ENCODE measurements at regions not wholly inside any gene's neighbourhood (a gene's known extent, or its start where the extent isn't known, plus 50 kb on each side); places are given as distances from the start of the nearest gene placed in this dataset.

DNA sequence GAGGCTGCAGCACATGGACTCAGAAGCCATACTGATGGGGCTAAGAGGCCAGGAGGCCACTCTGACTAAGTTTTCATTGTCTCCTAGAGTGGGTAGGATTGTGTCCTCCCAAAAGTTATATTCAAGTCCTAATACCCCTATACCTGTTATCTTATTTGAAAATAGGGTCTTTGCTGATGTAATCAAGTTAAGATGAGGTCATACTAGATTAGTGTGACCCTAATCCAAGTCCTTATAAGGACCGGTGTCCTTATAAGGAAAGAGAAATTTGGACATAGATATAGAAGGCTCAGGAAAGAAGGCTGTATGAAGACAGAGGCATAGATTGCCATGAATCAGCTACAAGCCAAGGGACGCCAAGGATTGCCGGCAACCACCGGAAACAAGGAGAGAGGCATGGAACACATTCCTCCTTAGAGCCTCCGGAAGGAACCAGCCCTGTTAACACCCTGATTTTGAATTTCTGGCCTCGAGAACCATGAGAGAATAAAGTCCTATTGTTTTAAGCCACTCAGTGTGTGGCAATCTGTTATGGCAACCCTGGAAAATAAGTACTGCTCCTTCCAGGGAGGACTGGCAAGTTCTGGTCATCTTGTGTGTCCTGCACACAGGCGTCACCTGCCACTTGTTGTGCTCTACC, 157.0 kb downstream of the EMX2 start:
- no peak overlapping the region for H3K9ac ChIP-seq (ENCODE audit: low read depth in 1 of 2, low read length in 2 of 2)
- no peak overlapping the region for H3K27ac ChIP-seq (ENCODE audit: low read depth, low read length)
- H3K4me1 ChIP-seq (ENCODE audit: control insufficient read depth in 1 of 2, insufficient read depth in 2 of 2, low read length in 2 of 2): no peaks in the 10 kb centered on the region
- H3K4me3 ChIP-seq (ENCODE audit: low read depth in 1 of 2, low read length in 2 of 2): no peak overlapping the region
- H3K36me3 ChIP-seq (ENCODE audit: control insufficient read depth in 1 of 2, insufficient read depth in 2 of 2, low read length in 2 of 2): no peaks in the 10 kb centered on the region
- no peaks in the 10 kb centered on the region for H3K27me3 ChIP-seq (ENCODE audit: control insufficient read depth in 1 of 2, insufficient read depth in 2 of 2, low read length in 2 of 2)
- H3K9me3 ChIP-seq (ENCODE audit: control insufficient read depth in 1 of 2, low read length in 2 of 2): no peaks in the 10 kb centered on the region

DNA sequence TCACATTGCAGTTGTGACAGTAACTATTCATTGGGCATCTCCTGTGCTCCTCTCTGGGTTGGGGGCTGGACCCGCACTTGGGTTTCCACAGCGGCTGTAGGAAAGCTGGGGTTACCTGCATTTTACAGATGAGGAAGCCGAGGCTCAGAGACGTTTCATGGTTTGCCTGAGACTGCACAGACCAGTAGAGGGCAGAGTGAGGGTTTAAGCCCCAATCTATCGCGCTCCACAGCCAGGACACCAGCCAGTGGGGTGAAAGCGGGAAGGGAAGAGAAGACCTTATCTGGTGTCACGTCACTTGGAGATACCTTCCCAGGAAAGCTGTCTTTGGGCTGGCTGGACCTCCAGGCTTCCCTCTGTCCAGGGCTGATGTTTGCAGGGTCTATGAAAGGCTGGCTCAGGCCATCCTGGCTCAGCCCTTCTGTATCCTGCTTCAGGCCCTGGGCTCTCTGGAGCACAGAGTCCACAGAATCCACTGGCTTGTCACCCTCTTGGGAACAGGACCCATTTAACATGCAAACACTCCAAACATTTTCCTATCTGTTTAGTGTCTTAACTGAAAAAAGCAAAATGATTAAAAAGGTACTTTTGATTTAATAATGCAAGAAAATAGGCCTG, 167.7 kb downstream of the EMX2 start:
- no peak overlapping the region for H3K9ac ChIP-seq (ENCODE audit: low read depth in 1 of 2, low read length in 2 of 2)
- no peak overlapping the region for H3K4me3 ChIP-seq (ENCODE audit: low read depth in 1 of 2, low read length in 2 of 2)
- H3K9me3 ChIP-seq (ENCODE audit: control insufficient read depth in 1 of 2, low read length in 2 of 2): no peaks in the 10 kb centered on the region
- H3K27me3 ChIP-seq (ENCODE audit: control insufficient read depth in 1 of 2, insufficient read depth in 2 of 2, low read length in 2 of 2): no peaks in the 10 kb centered on the region
- H3K27ac ChIP-seq (ENCODE audit: low read depth, low read length): no peak overlapping the region
- H3K4me1 ChIP-seq (ENCODE audit: control insufficient read depth in 1 of 2, insufficient read depth in 2 of 2, low read length in 2 of 2): no peaks in the 10 kb centered on the region
- H3K36me3 ChIP-seq (ENCODE audit: control insufficient read depth in 1 of 2, insufficient read depth in 2 of 2, low read length in 2 of 2): no peaks in the 10 kb centered on the region

DNA sequence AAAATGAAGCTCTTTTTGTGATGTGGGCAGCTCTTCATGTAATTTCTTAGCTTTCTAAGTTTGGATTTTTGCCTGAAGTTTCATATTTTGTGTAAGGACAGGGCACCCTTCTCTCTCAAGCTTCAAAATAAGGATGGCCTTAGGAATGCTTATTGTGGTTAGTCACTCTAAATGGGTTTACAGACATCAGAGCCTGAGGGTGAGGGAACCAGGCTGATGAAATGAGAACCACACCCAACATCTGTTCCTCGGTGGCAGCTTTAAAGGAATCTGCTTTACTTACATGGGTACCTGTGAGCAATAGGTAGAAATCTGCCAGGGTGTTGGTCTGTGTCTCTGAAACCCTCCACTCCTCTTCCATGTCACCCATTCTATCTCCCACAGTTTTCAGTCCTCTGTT, 174.3 kb downstream of the EMX2 start:
- Histone ChIP-seq H3K9ac (ENCODE audit: low read depth in 1 of 2, low read length in 2 of 2) (no peak overlapping the region), H3K27me3 (ENCODE audit: control insufficient read depth in 1 of 2, insufficient read depth in 2 of 2, low read length in 2 of 2) (peaks cover 0 to 5% of the 10 kb centered on the region in 2 donors), H3K36me3 (ENCODE audit: control insufficient read depth in 1 of 2, insufficient read depth in 2 of 2, low read length in 2 of 2) (no peaks in the 10 kb centered on the region), H3K27ac (ENCODE audit: low read depth, low read length) (no peak overlapping the region), H3K9me3 (ENCODE audit: control insufficient read depth in 1 of 2, low read length in 2 of 2) (peaks cover 0 to 2% of the 10 kb centered on the region in 2 donors), H3K4me3 (ENCODE audit: low read depth in 1 of 2, low read length in 2 of 2) (no peak overlapping the region), H3K4me1 (ENCODE audit: control insufficient read depth in 1 of 2, insufficient read depth in 2 of 2, low read length in 2 of 2) (no peaks in the 10 kb centered on the region)

DNA sequence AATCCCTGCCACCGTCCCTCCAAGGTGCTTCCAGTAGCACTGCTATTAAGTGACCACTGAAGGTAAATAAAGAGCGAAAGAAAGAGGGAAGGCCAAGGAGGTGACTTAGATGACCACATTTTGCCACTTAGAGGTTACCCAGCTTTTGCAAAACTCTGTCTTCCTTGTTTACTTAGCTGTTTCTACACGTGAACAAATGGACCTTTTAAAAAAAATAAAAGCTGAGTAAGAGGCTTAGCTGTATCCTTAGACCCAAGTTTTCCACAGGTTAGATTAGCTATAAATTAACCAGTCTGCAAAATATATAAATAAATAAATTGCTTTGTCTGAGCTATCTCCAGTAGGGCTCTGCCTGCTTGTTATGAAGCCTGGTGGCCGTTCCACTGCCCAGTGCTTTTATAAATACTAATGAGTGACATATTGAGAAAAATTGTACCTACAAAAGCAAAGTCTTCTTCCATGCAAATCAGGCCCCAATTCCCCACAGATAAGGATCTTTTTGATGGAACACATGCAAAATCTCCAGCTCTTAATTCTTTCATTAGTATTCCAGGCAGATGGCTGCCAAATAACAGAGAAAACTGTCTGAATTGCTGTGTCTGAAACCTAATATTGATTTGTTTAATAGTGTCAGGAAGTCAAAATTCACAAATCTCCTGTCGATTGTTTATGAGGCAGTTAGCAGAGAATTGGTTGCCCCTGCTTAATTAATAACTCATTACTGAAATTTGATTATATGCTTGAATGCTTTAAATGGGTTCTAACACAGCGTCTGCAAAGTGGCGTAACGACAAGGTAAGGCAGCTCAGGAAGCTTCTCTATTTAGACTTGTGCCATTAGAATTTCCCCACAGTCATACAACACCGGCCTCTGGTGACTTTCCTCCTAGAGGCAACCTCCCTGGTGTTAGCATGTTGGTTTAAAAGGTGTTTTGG, 176.7 kb downstream of the EMX2 start:
- Histone ChIP-seq H3K4me1 (ENCODE audit: control insufficient read depth in 1 of 2, insufficient read depth in 2 of 2, low read length in 2 of 2) (no peaks in the 10 kb centered on the region), H3K9me3 (ENCODE audit: control insufficient read depth in 1 of 2, low read length in 2 of 2) (peaks cover 0 to 2% of the 10 kb centered on the region in 2 donors), H3K4me3 (ENCODE audit: low read depth in 1 of 2, low read length in 2 of 2) (no peak overlapping the region), H3K27ac (ENCODE audit: low read depth, low read length) (no peak overlapping the region), H3K27me3 (ENCODE audit: control insufficient read depth in 1 of 2, insufficient read depth in 2 of 2, low read length in 2 of 2) (peaks cover 5% of the 10 kb centered on the region in 2 donors), H3K36me3 (ENCODE audit: control insufficient read depth in 1 of 2, insufficient read depth in 2 of 2, low read length in 2 of 2) (no peaks in the 10 kb centered on the region), H3K9ac (ENCODE audit: low read depth in 1 of 2, low read length in 2 of 2) (no peak overlapping the region)

DNA sequence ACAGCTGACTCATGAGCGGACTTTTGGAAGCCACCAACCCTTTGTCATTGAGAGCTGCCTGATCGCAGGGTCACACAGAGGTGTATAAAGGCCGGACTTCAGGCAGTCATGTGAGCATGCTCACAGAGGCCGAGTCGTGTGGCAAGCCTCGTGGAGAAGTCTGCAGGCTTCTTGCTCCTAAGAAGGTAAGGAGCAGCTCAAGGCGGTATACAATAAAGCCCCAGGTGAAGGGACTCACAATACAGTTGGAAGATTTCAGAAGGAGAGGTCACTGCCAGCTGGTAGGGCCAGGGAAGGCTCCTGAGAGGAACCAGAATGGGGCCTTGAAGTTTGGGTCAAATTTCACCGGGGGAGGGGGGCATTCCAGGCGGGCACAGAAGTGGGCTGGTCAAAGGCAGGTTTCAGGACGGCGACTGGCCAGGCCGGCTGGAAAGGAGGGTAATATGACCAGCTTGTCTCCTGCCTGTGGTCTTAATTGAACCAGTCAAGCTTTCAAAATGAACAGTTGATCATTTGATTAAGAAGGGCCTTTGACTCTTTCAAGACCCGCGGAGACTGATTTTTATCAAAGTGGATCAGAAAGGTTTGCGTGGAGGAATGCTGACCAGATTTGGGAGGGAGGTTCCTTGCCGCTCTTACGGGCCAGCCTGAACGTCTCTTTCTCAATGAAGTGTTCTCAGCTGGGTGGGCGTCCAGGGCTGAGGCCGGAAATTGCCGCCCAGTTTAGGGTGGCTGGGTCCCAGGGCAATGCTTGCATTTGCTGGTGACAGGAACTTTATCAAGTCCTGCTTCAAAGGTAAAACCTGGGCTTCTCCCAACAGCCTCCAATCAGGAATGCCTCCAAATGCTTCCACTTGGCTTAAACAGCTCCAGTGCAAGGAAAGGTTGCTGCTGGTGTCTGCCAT, 178.6 kb downstream of the EMX2 start:
- H3K9ac ChIP-seq (ENCODE audit: low read depth in 1 of 2, low read length in 2 of 2): no peak overlapping the region
- H3K27me3 ChIP-seq (ENCODE audit: control insufficient read depth in 1 of 2, insufficient read depth in 2 of 2, low read length in 2 of 2): peaks cover 5% of the 10 kb centered on the region in 2 donors
- H3K4me3 ChIP-seq (ENCODE audit: low read depth in 1 of 2, low read length in 2 of 2): no peak overlapping the region
- no peaks in the 10 kb centered on the region for H3K4me1 ChIP-seq (ENCODE audit: control insufficient read depth in 1 of 2, insufficient read depth in 2 of 2, low read length in 2 of 2)
- H3K36me3 ChIP-seq (ENCODE audit: control insufficient read depth in 1 of 2, insufficient read depth in 2 of 2, low read length in 2 of 2): no peaks in the 10 kb centered on the region
- peaks cover 0 to 2% of the 10 kb centered on the region in 2 donors for H3K9me3 ChIP-seq (ENCODE audit: control insufficient read depth in 1 of 2, low read length in 2 of 2)
- H3K27ac ChIP-seq (ENCODE audit: low read depth, low read length): no peak overlapping the region

DNA sequence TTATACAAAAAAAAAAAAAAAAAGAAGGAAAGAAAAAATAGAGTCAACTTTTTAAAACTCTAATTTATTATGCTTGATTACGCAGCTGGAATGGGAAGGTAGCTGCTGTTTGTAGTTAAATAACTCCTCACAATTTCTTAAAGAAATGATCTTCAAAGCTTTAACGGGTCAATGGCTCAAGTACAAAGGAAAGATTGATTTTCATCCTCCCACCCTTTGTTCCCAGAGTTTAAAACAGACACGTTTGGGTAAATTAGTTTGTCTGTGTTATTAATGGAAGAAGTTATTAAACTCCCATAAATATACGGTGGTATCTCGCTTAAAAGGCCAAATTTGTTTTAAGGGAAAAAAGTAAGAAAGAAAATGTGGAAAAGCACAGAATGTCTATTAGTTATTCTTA, 179.3 kb downstream of the EMX2 start:
- no peak overlapping the region for H3K27ac ChIP-seq (ENCODE audit: low read depth, low read length)

DNA sequence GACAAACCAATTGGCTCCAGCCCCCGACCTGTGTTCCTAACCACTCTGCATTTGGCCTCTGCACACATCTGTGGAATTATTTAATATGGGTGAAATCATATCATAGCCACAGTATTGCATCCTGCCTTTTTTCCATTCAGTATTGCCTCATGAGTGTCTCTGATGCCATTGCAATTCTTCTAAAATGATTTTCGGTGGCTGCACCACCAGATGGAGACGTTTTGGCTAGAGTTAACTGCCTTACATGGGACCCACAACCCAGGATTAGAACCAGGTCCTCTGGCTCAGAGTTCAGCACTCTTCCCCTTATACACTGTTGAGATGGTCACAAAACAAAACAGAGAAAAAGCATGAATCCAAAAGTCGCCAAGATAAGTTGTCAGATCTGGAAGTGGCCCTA, 180.8 kb downstream of the EMX2 start:
- Histone ChIP-seq H3K9ac (ENCODE audit: low read depth in 1 of 2, low read length in 2 of 2) (no peak overlapping the region), H3K9me3 (ENCODE audit: control insufficient read depth in 1 of 2, low read length in 2 of 2) (no peaks in the 10 kb centered on the region), H3K27ac (ENCODE audit: low read depth, low read length) (no peak overlapping the region), H3K36me3 (ENCODE audit: control insufficient read depth in 1 of 2, insufficient read depth in 2 of 2, low read length in 2 of 2) (no peaks in the 10 kb centered on the region), H3K4me1 (ENCODE audit: control insufficient read depth in 1 of 2, insufficient read depth in 2 of 2, low read length in 2 of 2) (no peaks in the 10 kb centered on the region), H3K4me3 (ENCODE audit: low read depth in 1 of 2, low read length in 2 of 2) (no peak overlapping the region), H3K27me3 (ENCODE audit: control insufficient read depth in 1 of 2, insufficient read depth in 2 of 2, low read length in 2 of 2) (peaks cover 5 to 7% of the 10 kb centered on the region in 2 donors)

More for the DNA sequence above, 179.3 kb downstream of the EMX2 start:
- Histone ChIP-seq H3K9me3 (ENCODE audit: control insufficient read depth in 1 of 2, low read length in 2 of 2) (peaks cover 0 to 2% of the 10 kb centered on the region in 2 donors), H3K4me3 (ENCODE audit: low read depth in 1 of 2, low read length in 2 of 2) (no peak overlapping the region), H3K36me3 (ENCODE audit: control insufficient read depth in 1 of 2, insufficient read depth in 2 of 2, low read length in 2 of 2) (no peaks in the 10 kb centered on the region), H3K27me3 (ENCODE audit: control insufficient read depth in 1 of 2, insufficient read depth in 2 of 2, low read length in 2 of 2) (peaks cover 5% of the 10 kb centered on the region in 2 donors), H3K9ac (ENCODE audit: low read depth in 1 of 2, low read length in 2 of 2) (no peak overlapping the region), H3K4me1 (ENCODE audit: control insufficient read depth in 1 of 2, insufficient read depth in 2 of 2, low read length in 2 of 2) (no peaks in the 10 kb centered on the region)

DNA sequence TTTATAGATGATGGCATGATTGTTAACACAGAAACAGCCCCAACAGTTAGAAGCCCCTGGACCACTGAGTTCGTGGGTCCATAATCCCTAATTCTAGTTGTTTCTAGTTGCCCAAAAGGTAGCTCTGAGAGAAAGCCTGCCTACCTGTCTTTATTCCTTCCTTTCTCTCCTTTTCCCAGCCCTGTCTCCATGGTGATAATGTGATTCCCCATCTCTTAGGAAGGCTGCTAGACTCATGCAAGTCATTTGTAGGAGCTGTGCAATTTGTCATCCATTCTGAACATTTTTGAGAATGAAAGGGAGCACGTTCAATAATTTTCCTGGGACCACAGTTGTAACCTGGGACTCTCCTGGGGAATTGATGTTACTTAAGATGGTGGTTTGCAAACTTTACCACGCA, 183.4 kb downstream of the EMX2 start:
- Histone ChIP-seq H3K36me3 (ENCODE audit: control insufficient read depth in 1 of 2, insufficient read depth in 2 of 2, low read length in 2 of 2) (no peaks in the 10 kb centered on the region), H3K4me1 (ENCODE audit: control insufficient read depth in 1 of 2, insufficient read depth in 2 of 2, low read length in 2 of 2) (no peaks in the 10 kb centered on the region), H3K9ac (ENCODE audit: low read depth in 1 of 2, low read length in 2 of 2) (no peak overlapping the region), H3K9me3 (ENCODE audit: control insufficient read depth in 1 of 2, low read length in 2 of 2) (no peaks in the 10 kb centered on the region), H3K27ac (ENCODE audit: low read depth, low read length) (no peak overlapping the region), H3K27me3 (ENCODE audit: control insufficient read depth in 1 of 2, insufficient read depth in 2 of 2, low read length in 2 of 2) (peaks cover 8 to 13% of the 10 kb centered on the region in 2 donors), H3K4me3 (ENCODE audit: low read depth in 1 of 2, low read length in 2 of 2) (no peak overlapping the region)

DNA sequence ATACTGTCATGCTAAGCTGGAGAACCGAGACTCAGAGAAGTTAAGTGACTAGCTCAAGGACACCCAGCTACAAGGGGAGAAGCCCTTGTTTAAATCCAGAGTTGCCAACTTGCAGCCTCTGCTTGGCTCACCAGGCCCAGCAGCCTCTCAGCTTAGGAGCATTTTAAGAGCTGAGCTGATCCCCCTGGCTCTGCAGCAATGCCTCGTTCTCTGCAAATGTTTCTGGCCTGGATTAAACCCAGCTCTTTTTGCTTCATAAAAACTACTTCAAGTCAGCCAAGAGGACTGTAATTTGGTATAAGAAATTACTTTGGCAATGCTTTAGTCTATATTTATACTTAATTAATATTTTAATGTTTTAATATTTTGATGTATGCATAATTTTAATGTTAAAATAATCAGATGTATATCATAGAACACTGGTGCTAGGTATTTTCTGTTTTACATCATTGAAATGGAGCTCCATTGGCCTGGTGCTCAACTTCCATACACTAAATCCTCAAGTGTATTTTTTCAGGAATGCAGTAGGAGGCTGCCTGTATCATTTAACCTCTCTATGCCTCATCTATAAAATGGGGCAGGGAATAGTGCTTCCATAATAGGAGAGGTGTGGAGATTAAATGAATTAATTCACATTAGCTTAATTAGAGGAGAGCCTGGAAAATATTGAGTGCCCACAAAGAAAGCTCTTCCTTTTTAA, 184.2 kb downstream of the EMX2 start:
- H3K4me1 ChIP-seq (ENCODE audit: control insufficient read depth in 1 of 2, insufficient read depth in 2 of 2, low read length in 2 of 2): no peaks in the 10 kb centered on the region
- no peak overlapping the region for H3K4me3 ChIP-seq (ENCODE audit: low read depth in 1 of 2, low read length in 2 of 2)
- no peaks in the 10 kb centered on the region for H3K9me3 ChIP-seq (ENCODE audit: control insufficient read depth in 1 of 2, low read length in 2 of 2)
- H3K27ac ChIP-seq (ENCODE audit: low read depth, low read length): no peak overlapping the region
- peaks cover 8 to 9% of the 10 kb centered on the region in 2 donors for H3K27me3 ChIP-seq (ENCODE audit: control insufficient read depth in 1 of 2, insufficient read depth in 2 of 2, low read length in 2 of 2)
- no peaks in the 10 kb centered on the region for H3K36me3 ChIP-seq (ENCODE audit: control insufficient read depth in 1 of 2, insufficient read depth in 2 of 2, low read length in 2 of 2)
- H3K9ac ChIP-seq (ENCODE audit: low read depth in 1 of 2, low read length in 2 of 2): no peak overlapping the region

Data from duodenal mucosa (tissue), 2 donors.